ENCODE measurements at regions not wholly inside any gene's neighbourhood (a gene's known extent, or its start where the extent isn't known, plus 50 kb on each side); places are given as distances from the start of the nearest gene placed in this dataset.

GRCh38 chr5:127994087-127994660 is 89.4 kb upstream of the SLC12A2 start:
- TF ChIP-seq, protein P1, sequence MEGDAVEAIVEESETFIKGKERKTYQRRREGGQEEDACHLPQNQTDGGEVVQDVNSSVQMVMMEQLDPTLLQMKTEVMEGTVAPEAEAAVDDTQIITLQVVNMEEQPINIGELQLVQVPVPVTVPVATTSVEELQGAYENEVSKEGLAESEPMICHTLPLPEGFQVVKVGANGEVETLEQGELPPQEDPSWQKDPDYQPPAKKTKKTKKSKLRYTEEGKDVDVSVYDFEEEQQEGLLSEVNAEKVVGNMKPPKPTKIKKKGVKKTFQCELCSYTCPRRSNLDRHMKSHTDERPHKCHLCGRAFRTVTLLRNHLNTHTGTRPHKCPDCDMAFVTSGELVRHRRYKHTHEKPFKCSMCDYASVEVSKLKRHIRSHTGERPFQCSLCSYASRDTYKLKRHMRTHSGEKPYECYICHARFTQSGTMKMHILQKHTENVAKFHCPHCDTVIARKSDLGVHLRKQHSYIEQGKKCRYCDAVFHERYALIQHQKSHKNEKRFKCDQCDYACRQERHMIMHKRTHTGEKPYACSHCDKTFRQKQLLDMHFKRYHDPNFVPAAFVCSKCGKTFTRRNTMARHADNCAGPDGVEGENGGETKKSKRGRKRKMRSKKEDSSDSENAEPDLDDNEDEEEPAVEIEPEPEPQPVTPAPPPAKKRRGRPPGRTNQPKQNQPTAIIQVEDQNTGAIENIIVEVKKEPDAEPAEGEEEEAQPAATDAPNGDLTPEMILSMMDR (IDR thresholded peaks at IDR 0.05; ENCODE audit: poor library complexity, severe bottlenecking), result no peak
- TF ChIP-seq EZH2 (IDR thresholded peaks at IDR 0.05; ENCODE audit: borderline replicate concordance, insufficient read depth, low read length, poor library complexity, severe bottlenecking) (no peak), POLR2AphosphoS5 (IDR thresholded peaks at IDR 0.05) (no peak)
